HG03558 (cell line): ENCODE measurements at regions not wholly inside any gene's neighbourhood (a gene's known extent, or its start where the extent isn't known, plus 50 kb on each side); places are given as distances from the start of the nearest gene placed in this dataset.

ENCODE experiments used
- ATAC-seq: cut with Tn5 transposase; IDR thresholded peaks from one replicate; pipeline ENCODE4 v1.9.1; 2021; ENCODE audit warnings: moderate number of reproducible peaks; ENCODE audit not compliant: unreplicated experiment; ENCODE audit errors: extremely low read depth

- ATAC-seq, result no peak
These were observed 155.5 kb upstream of the VSTM2B start for GRCh38 chr19:29370276-29370675.

- ATAC-seq, result no peak
These were observed 154.3 kb upstream of the VSTM2B start for GRCh38 chr19:29371251-29372090.

- ATAC-seq, result no peak
These were observed 153.7 kb upstream of the VSTM2B start for GRCh38 chr19:29372091-29372415.

GRCh38 chr19:29372461-29372860 lies 153.3 kb upstream of the VSTM2B start:
- ATAC-seq, result no peak

GRCh38 chr19:29372921-29373797 lies 152.6 kb upstream of the VSTM2B start:
- no peak for ATAC-seq

GRCh38 chr19:29375429-29376119 lies 150.2 kb upstream of the VSTM2B start:
- ATAC-seq, result no peak

GRCh38 chr19:29376855-29377354 lies 148.9 kb upstream of the VSTM2B start:
- no peak for ATAC-seq

GRCh38 chr19:29378126-29378525 lies 147.7 kb upstream of the VSTM2B start:
- no peak for ATAC-seq

GRCh38 chr19:29378543-29379080 lies 147.2 kb upstream of the VSTM2B start:
- no peak for ATAC-seq

GRCh38 chr19:29379257-29380021 lies 146.4 kb upstream of the VSTM2B start:
- ATAC-seq, result no peak

GRCh38 chr19:29380581-29380980 lies 145.2 kb upstream of the VSTM2B start:
- no peak for ATAC-seq

GRCh38 chr19:29381353-29382203 lies 144.2 kb upstream of the VSTM2B start:
- no peak for ATAC-seq

GRCh38 chr19:29383696-29384095 lies 142.1 kb upstream of the VSTM2B start:
- ATAC-seq, result no peak

- no peak for ATAC-seq
These were observed 141.1 kb upstream of the VSTM2B start for GRCh38 chr19:29384656-29385055.

- ATAC-seq, result no peak
These were observed 140.5 kb upstream of the VSTM2B start for GRCh38 chr19:29385191-29385795.

- ATAC-seq, result no peak
These were observed 138.8 kb upstream of the VSTM2B start for GRCh38 chr19:29386970-29387369.

- ATAC-seq, result no peak
These were observed 138.2 kb upstream of the VSTM2B start for GRCh38 chr19:29387586-29387985.

- no peak for ATAC-seq
These were observed 136.3 kb upstream of the VSTM2B start for GRCh38 chr19:29389495-29389894.
